K562 (cell line): ENCODE measurements at regions not wholly inside any gene's neighbourhood (a gene's known extent, or its start where the extent isn't known, plus 50 kb on each side); places are given as distances from the start of the nearest gene placed in this dataset.

Experiments
- ATAC-seq: fragments of 200-7000 bp; cut with Tn5 transposase; 3 replicates; pipeline ENCODE4 v1.9.1; 2020; ENCODE audit warnings: moderate library complexity
- BruUV-seq: library from RNA; stranded (reverse); fragments of 400-500 nt; replicated peaks from 2 replicates; lab custom pipeline; 2021; lab: Mats Ljungman, UMichigan
- CTCF ChIA-PET: fragments of 300-600 bp; formaldehyde crosslinking; extraction: SDS; loops from one replicate; lab custom pipeline; 2021; ENCODE audit warnings: low intra/inter-chr PET ratio; lab: Yijun Ruan, JAX
- POLR2A ChIA-PET: fragments of 300-600, 350-650 bp; sonication (Branson Sonifier 250); formaldehyde crosslinking; extraction: SDS; loops from one replicate; lab custom pipeline; 2021; ENCODE audit warnings: antibody characterized with exemption, inconsistent platforms; lab: Yijun Ruan, JAX
- DNase-seq, 4 experiments: peaks; one replicate each; pipeline versions ENCODE4 v3.0.0 to v3.0.0-alpha.2; 2011 to 2018; ENCODE audit warnings: low spot score in 3 of 4, mixed read lengths in 3 of 4; ENCODE audit errors: extremely low read depth in 1 of 4
- FAIRE-seq: peaks from 2 replicates; lab custom pipeline; 2011; peaks lifted over from hg19 to GRCh38; lab: Jason Lieb, UNC
- H2AFZ ChIP-seq: 2 replicates; pipeline ENCODE4 v1.6.0; 2011; ENCODE audit warnings: low read depth, low read length, control low read depth, inconsistent platforms
- H3K27ac ChIP-seq: fragments of 200-600 bp; 3 replicates; pipeline ENCODE4 v1.8.0; 2011; ENCODE audit warnings: low read depth, mild to moderate bottlenecking, control low read depth, inconsistent platforms, low read length, moderate library complexity, mixed read lengths; ENCODE audit errors: extremely low read depth
- H3K27me3 ChIP-seq, 2 experiments: fragments of 300-600 bp in 1 of 2; 2 replicates in 1 of 2; 3 replicates in 1 of 2; pipeline versions ENCODE4 v1.6.0 to v1.8.0; 2011; ENCODE audit warnings: inconsistent platforms in 2 of 2, low read length in 2 of 2, mild to moderate bottlenecking in 1 of 2, mixed read lengths in 1 of 2, moderate library complexity in 1 of 2; ENCODE audit not compliant: control insufficient read depth in 2 of 2, insufficient read depth in 2 of 2
- H3K36me3 ChIP-seq: fragments of 300-600 bp; 3 replicates; pipeline ENCODE4 v1.8.0; 2011; ENCODE audit warnings: mild to moderate bottlenecking, low read length, inconsistent platforms; ENCODE audit not compliant: control insufficient read depth, insufficient read depth
- H3K4me1 ChIP-seq, 2 experiments: fragments of 200-600 bp in 1 of 2; replicated peaks in 1 of 2; 2 replicates in 1 of 2; 3 replicates in 1 of 2; pipeline versions ENCODE4 v1.5.1 to v1.8.0; 2011; ENCODE audit warnings: inconsistent platforms in 2 of 2, low read length in 2 of 2, mild to moderate bottlenecking in 1 of 2, mixed read lengths in 1 of 2, moderate library complexity in 1 of 2; ENCODE audit not compliant: control insufficient read depth in 2 of 2, insufficient read depth in 2 of 2
- H3K4me2 ChIP-seq: 2 replicates; pipeline ENCODE4 v1.6.1; 2011; ENCODE audit warnings: low read length, control low read depth, inconsistent platforms, mixed read lengths; ENCODE audit not compliant: insufficient read depth
- H3K4me3 ChIP-seq: fragments of 200-600 bp; sonication (generic), shearing (Covaris generic); 2 replicates; pipeline ENCODE4 v1.5.1; 2016; ENCODE audit warnings: control low read depth, inconsistent platforms
- H3K79me2 ChIP-seq: fragments of 200-600 bp; 3 replicates; pipeline ENCODE4 v1.8.0; 2011; ENCODE audit warnings: low read length, inconsistent platforms; ENCODE audit not compliant: control insufficient read depth, insufficient read depth
- H3K9ac ChIP-seq, 2 experiments: 2 replicates each; pipeline versions ENCODE4 v1.6.0 to v1.6.1; 2011; ENCODE audit warnings: low read depth in 2 of 2, low read length in 2 of 2, control low read depth in 1 of 2, inconsistent platforms in 1 of 2, mild to moderate bottlenecking in 1 of 2, mixed read lengths in 1 of 2; ENCODE audit not compliant: insufficient read depth in 1 of 2
- H3K9me1 ChIP-seq: one replicate; pipeline ENCODE4 v1.6.0; 2011; ENCODE audit warnings: inconsistent platforms, mild to moderate bottlenecking, low read length, moderate library complexity; ENCODE audit not compliant: control insufficient read depth, insufficient read depth
- H3K9me3 ChIP-seq: replicated peaks from 2 replicates; pipeline ENCODE4 v1.5.1; 2011; ENCODE audit warnings: low read depth, low read length, inconsistent platforms; ENCODE audit not compliant: control insufficient read depth, insufficient read depth
- H4K20me1 ChIP-seq: replicated peaks from 2 replicates; pipeline ENCODE4 v1.6.1; 2011; ENCODE audit warnings: low read length, inconsistent platforms, mixed read lengths; ENCODE audit not compliant: control insufficient read depth, insufficient read depth
- ADNP ChIP-seq: fragments of 200-800 bp; sonication (Bioruptor generic); IDR thresholded peaks from 2 replicates; pipeline ENCODE4 v1.6.1; 2016; ENCODE audit warnings: missing genetic modification characterization, missing compliant biosample characterization
- CBX2 ChIP-seq: fragments of 200-600 bp; sonication (generic); IDR thresholded peaks from one replicate; pipeline ENCODE4 v1.6.1; 2012; ENCODE audit warnings: mild to moderate bottlenecking, low read length, inconsistent platforms; ENCODE audit not compliant: insufficient read depth, poor library complexity, severe bottlenecking
- CHD2 ChIP-seq: IDR thresholded peaks from 2 replicates; pipeline ENCODE4 v1.6.1; 2011; ENCODE audit warnings: low read depth, low read length
- E2F4 ChIP-seq: sonication (generic); formaldehyde crosslinking; IDR thresholded peaks from 2 replicates; pipeline ENCODE4 v1.8.0; 2022; ENCODE audit warnings: mild to moderate bottlenecking, low read depth, missing genetic modification reagents
- ETS2 ChIP-seq: IDR thresholded peaks from 2 replicates; pipeline ENCODE4 v1.6.1; 2016; ENCODE audit warnings: borderline replicate concordance, missing genetic modification characterization, mild to moderate bottlenecking, moderate library complexity, missing compliant biosample characterization; ENCODE audit not compliant: poor library complexity, severe bottlenecking
- MYBL2 ChIP-seq, 2 experiments: fragments of 450-650 bp in 1 of 2; sonication (generic) in 1 of 2; formaldehyde crosslinking in 1 of 2; IDR thresholded peaks; 2 replicates each; pipeline versions ENCODE4 v1.6.1 to v1.8.1; 2017 to 2022; ENCODE audit warnings: borderline replicate concordance in 1 of 2, inconsistent platforms in 1 of 2, low read depth in 1 of 2, mild to moderate bottlenecking in 1 of 2, missing genetic modification reagents in 1 of 2, moderate library complexity in 1 of 2
- NFE2L1 ChIP-seq: fragments of 450-650 bp; IDR thresholded peaks from 2 replicates; pipeline ENCODE4 v1.6.1; 2016; ENCODE audit warnings: missing genetic modification characterization, low read depth, mild to moderate bottlenecking, missing compliant biosample characterization, moderate library complexity, borderline replicate concordance
- POLR2G ChIP-seq: fragments of 200-400 bp; formaldehyde crosslinking; IDR thresholded peaks from 2 replicates; pipeline ENCODE4 v1.6.1; 2017; ENCODE audit warnings: low read depth, mild to moderate bottlenecking, antibody characterized with exemption, low read length, moderate library complexity
- SMAD1 ChIP-seq: fragments of 150-350 bp; IDR thresholded peaks from 2 replicates; pipeline ENCODE4 v1.6.1; 2014; ENCODE audit warnings: low read length, low read depth; ENCODE audit not compliant: partially characterized antibody
- SMAD4 ChIP-seq: fragments of 250-450 bp; sonication (Bioruptor Pico); conservative IDR thresholded peaks from 2 replicates; pipeline ENCODE4 v1.8.0; 2021; ENCODE audit warnings: inconsistent platforms, mild to moderate bottlenecking, moderate library complexity
- THRB ChIP-seq: fragments of 450-650 bp; formaldehyde crosslinking; conservative IDR thresholded peaks from 2 replicates; pipeline ENCODE4 v1.4.0; 2022; ENCODE audit warnings: mild to moderate bottlenecking, missing genetic modification characterization
- TRIM25 ChIP-seq: fragments of 450-650 bp; IDR thresholded peaks from 2 replicates; pipeline ENCODE4 v1.7.0; 2016; ENCODE audit warnings: borderline replicate concordance
- ZNF12 ChIP-seq: sonication (generic); formaldehyde crosslinking; IDR thresholded peaks from 2 replicates; pipeline ENCODE4 v1.4.0; 2020; ENCODE audit warnings: mild to moderate bottlenecking, missing genetic modification reagents
- ZNF398 ChIP-seq: fragments of 250-450 bp; sonication (Bioruptor Pico); IDR thresholded peaks from 2 replicates; pipeline ENCODE4 v1.8.0; 2021; ENCODE audit warnings: moderate library complexity, mild to moderate bottlenecking, inconsistent platforms
- ZNF511 ChIP-seq: sonication (generic); formaldehyde crosslinking; IDR thresholded peaks from 2 replicates; pipeline ENCODE4 v1.8.0; 2022; ENCODE audit warnings: mild to moderate bottlenecking, missing genetic modification reagents
- WGBS: fragments of 100-300 bp; shearing (Covaris generic); methylation state at CpG from one replicate; pipeline ENCODE4 v1.1.6; 2016; ENCODE audit warnings: low coverage, mixed read lengths; ENCODE audit not compliant: insufficient coverage; ENCODE audit errors: missing lambda C conversion rate; 5-methylcytosine and 5-hydroxymethylcytosine counted together
- in situ Hi-C: fragments of 300-500 bp; cut with MboI; formaldehyde crosslinking; loops from 4 replicates; pipeline ENCODE4 v1.15.0; 2018; ENCODE audit warnings: inconsistent platforms, mixed read lengths
- intact Hi-C: fragments of 100-400 bp; cut with micrococcal nuclease; formaldehyde crosslinking; loops from 2 replicates; pipeline ENCODE4 v1.14.2; 2022

- in situ Hi-C loops = no loop called here
- TF ChIP-seq CHD2 (no peak), SMAD4 (CRISPR knock-in tag) (no peak), ADNP (tag) (no peak), E2F4 (CRISPR knock-in tag) (no peak), CBX2 (no peak), ZNF398 (CRISPR knock-in tag) (no peak), NFE2L1 (tag) (no peak), POLR2G (no peak), ZNF511 (CRISPR knock-in tag) (no peak), ZNF12 (CRISPR knock-in tag) (no peak), SMAD1 (no peak), THRB (CRISPR knock-in tag) (no peak), ETS2 (tag) (no peak), MYBL2 (IDR thresholded peaks at IDR 0.05; ENCODE audit: low read depth) (no peak), MYBL2 (CRISPR knock-in tag; IDR thresholded peaks at IDR 0.05; ENCODE audit: borderline replicate concordance) (no peak), TRIM25 (no peak)
These were observed 81.9 kb downstream of the RAMP3 start for GRCh38 chr7:45239486-45239885.

More at GRCh38 chr7:45239486-45239885, 81.9 kb downstream of the RAMP3 start:
- Histone ChIP-seq H4K20me1 (peaks cover 7% of the 10 kb centered on the region; the same call in 1 of the 2 replicates), H3K27me3 (peaks cover 9 to 39% of the 10 kb centered on the region in 2 experiments; a peak in 3 of 5 replicates), H3K4me1 (peaks cover 7 to 11% of the 10 kb centered on the region in 2 experiments; a peak in 3 of 5 replicates), H2AFZ (peak overlapping the region; percentile 41; the same call in 1 of the 2 replicates), H3K4me3 (no peak overlapping the region), H3K36me3 (no peaks in the 10 kb centered on the region), H3K9ac (no peak overlapping the region), H3K9me1 (no peaks in the 10 kb centered on the region), H3K9me3 (no peaks in the 10 kb centered on the region), H3K4me2 (no peak overlapping the region), H3K79me2 (no peaks in the 10 kb centered on the region), H3K27ac (no peak overlapping the region)
- BruUV-seq = no TSS peak
- POLR2A ChIA-PET = interaction anchor here (1.8 kb wide), 1 partner anchor 10 kb away, joined by 5 read pairs; no protein-coding TSS in a partner anchor
- DNase-seq = no peak
- no peak for FAIRE-seq
- CTCF ChIA-PET = no interaction called here
- 18% methylated on average over 6 of the region's 6 CpGs for WGBS
- no peak for ATAC-seq
- intact Hi-C loops = no loop called here
